HEK293 (cell line): ENCODE measurements at regions not wholly inside any gene's neighbourhood (a gene's known extent, or its start where the extent isn't known, plus 50 kb on each side); places are given as distances from the start of the nearest gene placed in this dataset.

Experiments used
- ZNF530 ChIP-seq: fragments of 450-650 bp; formaldehyde crosslinking; IDR thresholded peaks from 2 replicates; pipeline ENCODE4 v1.5.1; 2016; ENCODE audit warnings: low read depth, missing biosample characterization, missing genetic modification characterization
- ZNF555 ChIP-seq: fragments of 450-650 bp; formaldehyde crosslinking; conservative IDR thresholded peaks from 2 replicates; pipeline ENCODE4 v1.5.1; 2017; ENCODE audit warnings: missing biosample characterization, mild to moderate bottlenecking, missing genetic modification characterization, inconsistent platforms

DNA sequence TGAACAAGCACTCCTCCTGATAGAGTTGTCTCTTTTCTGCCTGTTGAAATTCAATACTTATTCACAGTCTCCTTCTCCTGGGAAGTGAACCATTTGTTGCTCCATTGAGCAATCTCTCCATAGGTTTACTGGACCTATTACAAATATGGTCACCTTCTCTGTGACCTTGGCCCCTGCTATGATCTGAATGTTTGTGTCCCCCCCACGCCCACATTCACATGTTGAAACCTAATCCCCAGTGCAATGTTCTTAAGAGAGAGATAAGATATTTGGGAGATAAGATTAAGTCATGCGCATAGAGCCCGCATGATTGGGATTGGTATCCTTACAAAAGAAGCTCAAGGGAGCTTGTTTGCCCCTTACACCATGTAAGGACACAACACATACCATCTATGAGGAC is 54.1 kb upstream of the GABRE start:
- TF ChIP-seq ZNF530 = no peak
- no peak for TF ChIP-seq ZNF555 (tag by site-specific recombination)
